GM18907 (cell line): ENCODE measurements at regions not wholly inside any gene's neighbourhood (a gene's known extent, or its start where the extent isn't known, plus 50 kb on each side); places are given as distances from the start of the nearest gene placed in this dataset.
A peak's percentile ranks its signal among the peaks of the same experiment; 100 is the strongest.
"Not testable (repeated sequence)": the region's sequence is repeated elsewhere in the genome, so short reads cannot be mapped to it uniquely, and the experiment has no call there.

Experiments
- ATAC-seq: cut with Tn5 transposase; IDR thresholded peaks from one replicate; pipeline ENCODE4 v1.9.1; 2021; ENCODE audit warnings: mild to moderate bottlenecking, moderate library complexity; ENCODE audit not compliant: unreplicated experiment

- ATAC-seq, result no peak
Observed at GRCh38 chrX:40996886-40997530, 88.2 kb upstream of the USP9X start.

DNA sequence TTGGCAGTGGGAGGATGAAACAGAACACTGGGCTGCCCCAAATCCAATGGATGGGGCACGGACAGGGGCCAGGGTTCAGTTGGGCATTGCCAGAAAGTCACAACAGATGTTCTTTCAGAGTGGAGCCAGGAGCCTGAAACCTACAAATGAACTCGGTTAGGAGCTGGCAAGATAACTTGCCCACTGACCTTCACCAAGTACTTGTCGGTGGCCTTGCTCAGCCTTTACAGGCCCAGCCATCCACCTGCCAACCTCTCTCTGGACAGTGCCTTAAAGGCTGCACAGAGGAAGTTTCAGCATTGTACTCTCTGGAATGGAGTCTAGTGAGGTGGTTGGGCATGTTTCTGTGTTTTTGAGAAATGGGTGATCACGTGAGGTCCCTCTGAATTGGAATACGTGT is 87.1 kb upstream of the USP9X start:
- no peak for ATAC-seq

GRCh38 chrX:41001327-41001726 is 83.9 kb upstream of the USP9X start:
- ATAC-seq, result no peak

DNA sequence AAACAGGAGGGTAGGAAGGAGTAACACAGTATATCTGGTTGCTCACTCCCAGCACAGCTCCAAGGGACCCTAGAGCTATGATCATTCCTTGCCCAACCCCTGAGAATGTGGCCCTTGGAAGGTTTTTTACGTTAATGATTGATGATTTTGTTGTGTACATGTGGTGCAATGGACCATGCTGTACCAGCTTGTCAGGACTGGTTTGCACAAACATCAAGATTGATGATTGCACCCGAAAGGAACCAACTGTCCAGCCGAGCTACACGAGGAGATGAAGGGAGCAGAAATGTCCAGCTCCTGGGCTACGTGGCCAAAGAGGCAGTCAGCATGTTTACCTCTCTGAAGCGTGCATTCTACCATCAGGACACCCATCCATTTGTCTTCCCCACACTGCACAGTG is 83.2 kb upstream of the USP9X start:
- no peak for ATAC-seq

DNA sequence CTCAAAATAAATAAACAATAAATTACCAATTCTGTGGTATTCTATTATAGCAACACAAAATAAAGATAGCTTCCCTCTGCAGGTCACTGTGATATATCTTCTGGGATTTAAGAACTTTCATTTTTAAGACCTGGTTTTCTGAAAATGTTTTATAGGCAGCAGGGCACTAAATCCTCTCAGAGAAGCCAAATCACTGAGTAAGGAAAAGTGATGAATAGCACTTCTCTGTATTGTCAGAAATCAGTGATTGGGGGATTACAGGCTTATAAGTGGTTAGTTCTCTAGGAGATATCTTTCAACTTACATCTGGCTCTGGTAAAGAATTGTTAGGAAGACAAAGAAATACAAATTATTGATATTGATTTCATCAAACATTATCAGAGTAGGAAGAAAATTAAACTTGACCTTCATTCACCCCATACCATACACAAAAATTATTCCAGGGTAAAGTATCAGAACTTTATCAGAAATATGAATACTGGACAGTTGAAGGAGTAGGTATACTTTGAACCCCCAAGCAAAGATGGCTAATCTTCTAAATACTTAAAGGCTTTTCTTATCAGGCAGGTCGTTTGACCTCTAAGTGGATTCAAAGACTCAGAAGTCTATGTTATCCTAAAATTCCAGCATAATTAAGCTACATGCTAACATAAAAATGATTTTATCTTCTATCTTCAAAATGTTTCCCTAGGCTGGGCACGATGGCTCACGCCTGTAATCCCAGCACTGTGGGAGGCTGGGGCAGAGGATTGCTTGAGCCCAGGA is 81.6 kb upstream of the USP9X start:
- ATAC-seq, result no peak

GRCh38 chrX:41005445-41005992 is 79.7 kb upstream of the USP9X start:
- ATAC-seq, result no peak

DNA sequence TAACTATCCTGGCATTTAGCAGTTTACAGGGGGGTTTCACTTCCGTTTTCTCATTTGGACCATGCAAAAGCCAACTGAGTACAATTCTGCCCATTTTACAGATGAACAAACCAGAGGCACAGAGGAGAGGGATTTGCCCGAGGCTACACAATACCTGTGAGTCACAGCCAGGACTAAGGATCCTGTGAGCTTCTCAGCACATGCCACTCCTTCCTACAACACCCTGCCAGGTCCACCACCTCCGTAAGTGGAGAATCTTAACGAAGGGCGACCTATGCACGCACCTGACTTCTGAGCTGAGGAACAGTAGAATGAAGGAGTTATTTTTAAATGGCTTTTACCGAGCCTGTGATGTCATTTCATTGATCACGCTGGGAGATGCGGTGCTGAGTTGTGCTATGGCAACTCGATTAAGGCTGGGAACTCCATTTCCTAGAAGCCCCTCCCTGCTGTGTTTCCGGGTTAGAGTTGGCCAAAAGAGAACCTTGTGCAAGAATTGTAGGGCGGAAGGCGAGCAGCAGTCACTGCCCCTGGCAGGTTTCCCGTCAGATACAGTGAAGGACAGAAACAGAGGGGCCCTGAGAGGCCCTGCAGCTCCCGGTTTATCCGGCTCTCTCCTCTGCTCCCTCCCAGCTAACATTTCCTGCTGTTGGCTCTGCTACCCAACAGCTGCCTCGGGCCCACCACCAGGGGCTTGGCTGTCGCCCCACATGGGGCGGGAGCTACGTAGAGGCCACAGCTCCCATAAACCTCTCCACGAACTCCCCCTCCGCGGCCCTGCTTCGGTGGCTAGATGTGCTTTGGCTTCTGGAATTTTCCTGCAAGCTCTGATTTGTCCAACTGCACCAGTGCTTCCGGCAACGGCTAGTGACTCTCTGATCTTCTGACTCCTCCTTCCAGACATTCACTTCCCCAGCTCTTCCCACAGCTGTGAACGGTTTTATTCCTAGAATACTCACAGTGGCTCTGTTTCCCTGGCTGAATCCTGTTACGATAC is 75.1 kb upstream of the USP9X start:
- ATAC-seq, result peak; percentile 60

DNA sequence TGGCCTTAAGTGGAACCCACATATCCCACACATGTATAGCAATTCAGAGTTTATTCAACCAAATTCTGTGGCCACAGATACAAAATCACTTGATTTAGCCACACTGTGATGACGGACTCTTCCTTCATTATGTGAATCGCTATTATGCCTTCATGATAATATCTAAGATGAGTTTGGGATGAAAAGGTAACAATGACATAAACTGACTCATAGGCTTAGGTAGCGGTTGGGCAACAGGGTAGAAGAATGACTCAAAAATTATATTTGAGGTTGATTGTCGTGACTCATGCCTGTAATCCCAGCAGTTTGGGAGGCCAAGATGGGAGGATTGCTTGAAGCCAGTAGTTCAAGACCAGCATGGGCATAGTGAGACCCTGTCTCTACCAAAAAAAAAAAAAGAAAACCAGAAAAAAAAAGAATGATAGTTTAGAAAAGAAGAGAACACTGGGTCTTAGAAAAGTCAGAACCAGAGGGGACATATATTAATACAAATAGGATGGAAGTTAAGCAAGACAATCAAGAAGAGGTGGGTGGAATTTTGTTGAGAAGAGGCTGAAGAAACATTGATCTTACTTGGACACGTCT is 70.4 kb upstream of the USP9X start:
- no peak for ATAC-seq

GRCh38 chrX:41017785-41018184 is 67.5 kb upstream of the USP9X start:
- ATAC-seq, result not testable (repeated sequence)

GRCh38 chrX:41018391-41019040 is 66.7 kb upstream of the USP9X start:
- not testable (repeated sequence) for ATAC-seq

DNA sequence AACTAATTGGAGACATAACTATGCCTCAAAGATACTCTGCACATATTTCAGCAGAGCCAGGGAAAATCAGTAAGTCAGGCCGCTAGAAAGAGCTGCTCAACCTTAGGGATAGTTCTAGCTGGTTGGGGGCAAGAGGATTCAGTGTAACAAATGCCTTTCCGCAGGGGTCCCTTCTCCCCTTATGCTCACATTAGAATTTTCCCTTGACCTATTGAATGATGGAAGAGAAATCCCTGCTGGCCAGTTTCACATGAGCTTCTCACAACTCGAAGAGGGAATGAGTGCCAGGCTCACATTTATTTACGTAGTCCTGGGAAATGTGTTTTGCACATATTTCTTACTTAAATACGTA is 66.2 kb upstream of the USP9X start:
- no peak for ATAC-seq

DNA sequence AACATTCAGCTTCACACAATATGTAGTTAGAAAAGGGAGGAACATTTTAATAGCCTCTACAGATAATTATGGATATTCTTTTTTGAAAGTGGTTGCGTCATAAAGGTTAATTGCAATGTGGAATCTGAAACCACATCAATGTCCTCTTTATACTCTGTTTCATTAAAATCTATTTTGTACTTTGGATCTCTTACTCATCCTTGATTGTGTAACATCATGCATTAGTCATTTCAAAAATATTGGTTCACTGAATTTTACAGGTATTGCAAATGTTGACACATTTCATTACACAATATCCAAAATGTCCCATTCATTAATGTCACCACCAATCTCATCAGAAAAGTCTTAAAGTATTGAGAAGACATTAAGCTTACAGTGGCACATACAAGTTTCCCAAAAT is 62.7 kb upstream of the USP9X start:
- ATAC-seq, result no peak

DNA sequence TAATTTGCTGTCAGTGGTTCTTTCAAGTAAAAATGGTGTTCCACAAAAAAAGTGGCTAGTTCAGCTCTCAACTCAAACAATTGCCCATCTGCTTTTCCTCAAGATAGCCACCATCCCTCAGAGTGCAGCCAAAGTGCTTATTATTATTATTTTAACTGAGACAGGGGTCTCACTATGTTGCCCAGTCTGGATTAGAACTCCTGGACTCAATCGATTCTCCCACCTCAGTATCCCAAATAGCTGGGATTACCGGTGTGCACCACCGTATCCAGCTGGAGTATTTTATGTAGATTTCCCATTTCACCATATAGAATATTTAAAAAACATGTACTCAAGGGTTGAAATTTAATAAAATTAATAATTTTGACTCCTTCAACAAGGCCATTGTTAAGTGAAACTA is 62.1 kb upstream of the USP9X start:
- ATAC-seq, result no peak

DNA sequence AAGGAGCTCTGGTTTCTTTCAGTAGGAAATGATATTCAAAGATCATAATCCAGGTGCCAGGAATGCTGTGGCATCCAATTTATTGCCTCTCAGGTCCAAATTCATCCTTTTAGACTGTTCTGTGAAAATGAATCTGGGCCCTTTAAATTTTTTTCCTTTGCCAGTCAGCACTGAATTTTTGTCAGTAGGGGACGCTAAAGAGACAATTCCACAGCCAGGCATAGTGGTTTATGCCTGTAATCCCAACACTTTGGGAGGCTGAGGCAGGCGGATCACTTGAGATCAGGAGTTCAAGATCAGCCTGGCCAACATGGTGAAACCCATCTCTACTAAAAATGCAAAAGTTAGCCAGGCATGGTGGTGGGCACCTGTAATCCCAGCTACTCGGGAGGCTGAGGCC is 60.9 kb upstream of the USP9X start:
- not testable (repeated sequence) for ATAC-seq

GRCh38 chrX:41024755-41025154 is 60.5 kb upstream of the USP9X start:
- no peak for ATAC-seq

- no peak for ATAC-seq
Observed at GRCh38 chrX:41025926-41026701, 59.1 kb upstream of the USP9X start.

- no peak for ATAC-seq
Observed at GRCh38 chrX:41026702-41027078, 58.6 kb upstream of the USP9X start.

- no peak for ATAC-seq
Observed at GRCh38 chrX:41029332-41029731, 55.9 kb upstream of the USP9X start.

DNA sequence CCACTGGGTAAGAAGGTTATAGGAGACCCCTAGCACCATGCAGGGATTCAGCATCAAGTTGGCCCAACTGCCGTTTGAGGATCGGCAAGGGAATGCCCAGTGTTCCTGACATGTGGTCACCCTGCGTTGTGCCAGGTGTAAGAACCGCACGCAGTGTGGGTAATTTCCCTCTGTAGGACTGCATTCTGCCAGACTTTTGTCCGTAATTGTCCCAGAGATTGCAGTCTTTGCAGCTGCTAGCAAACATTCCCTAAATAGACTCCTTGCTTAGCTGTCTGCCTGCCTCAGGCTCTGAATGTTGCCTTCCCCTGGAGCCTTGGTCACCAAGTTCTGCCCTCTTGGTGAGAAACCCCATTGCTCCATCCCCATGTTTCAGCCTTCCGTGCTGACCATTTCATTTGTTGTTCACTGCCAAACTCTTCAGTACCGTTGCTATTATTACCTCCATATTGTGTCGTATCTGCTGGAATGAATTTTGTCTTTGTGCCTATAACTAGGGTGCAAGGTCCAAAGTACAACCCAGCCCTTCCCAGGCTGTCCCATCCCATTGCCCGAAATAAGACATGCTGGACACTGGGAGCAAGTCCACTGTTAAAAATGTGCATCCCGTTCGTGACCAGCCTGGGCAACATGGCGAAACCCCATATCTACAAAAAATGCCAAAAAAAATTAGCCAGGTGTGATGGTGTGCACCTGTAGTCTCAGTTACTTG is 53.8 kb upstream of the USP9X start:
- ATAC-seq, result no peak
